H9 (cell line): ENCODE measurements at regions not wholly inside any gene's neighbourhood (a gene's known extent, or its start where the extent isn't known, plus 50 kb on each side); places are given as distances from the start of the nearest gene placed in this dataset.
A peak's percentile ranks its signal among the peaks of the same experiment; 100 is the strongest.

Experiments used
- DNase-seq: peaks from one replicate; pipeline ENCODE4 v3.0.0-alpha.2; 2017
- H2AFZ ChIP-seq: one replicate; pipeline ENCODE4 v1.6.1; 2013; ENCODE audit warnings: mild to moderate bottlenecking, low read length, control low read depth, moderate library complexity
- H2AK5ac ChIP-seq: 2 replicates; pipeline ENCODE4 v1.6.1; 2013; ENCODE audit warnings: low read length, control low read depth, mixed read lengths; ENCODE audit not compliant: insufficient read length
- H2BK120ac ChIP-seq: one replicate; pipeline ENCODE4 v1.6.1; 2013; ENCODE audit warnings: low read depth, mild to moderate bottlenecking, low read length, control low read depth, inconsistent platforms; ENCODE audit not compliant: poor library complexity, severe bottlenecking
- H2BK12ac ChIP-seq: 2 replicates; pipeline ENCODE4 v1.6.1; 2013; ENCODE audit warnings: low read length, control low read depth, mixed read lengths, low read depth; ENCODE audit not compliant: insufficient read length
- H2BK15ac ChIP-seq: 2 replicates; pipeline ENCODE4 v1.6.1; 2013; ENCODE audit warnings: low read depth, low read length, control low read depth
- H2BK20ac ChIP-seq: one replicate; pipeline ENCODE4 v1.6.1; 2013; ENCODE audit warnings: low read depth, mild to moderate bottlenecking, low read length, control low read depth, inconsistent platforms; ENCODE audit not compliant: poor library complexity, severe bottlenecking
- H2BK5ac ChIP-seq: 2 replicates; pipeline ENCODE4 v1.6.1; 2013; ENCODE audit warnings: low read length, control low read depth, mixed read lengths; ENCODE audit not compliant: insufficient read length
- H3K14ac ChIP-seq: 2 replicates; pipeline ENCODE4 v1.6.1; 2013; ENCODE audit warnings: low read length, control low read depth; ENCODE audit not compliant: insufficient read depth
- H3K18ac ChIP-seq: 2 replicates; pipeline ENCODE4 v1.6.1; 2013; ENCODE audit warnings: low read depth, mild to moderate bottlenecking, mixed read lengths, low read length, control low read depth; ENCODE audit not compliant: insufficient read length
- H3K23ac ChIP-seq: 2 replicates; pipeline ENCODE4 v1.6.1; 2013; ENCODE audit warnings: low read length, control low read depth, mixed read lengths, low read depth; ENCODE audit not compliant: insufficient read length
- H3K23me2 ChIP-seq: 2 replicates; pipeline ENCODE4 v1.6.1; 2013; ENCODE audit warnings: low read depth, mild to moderate bottlenecking, mixed read lengths, low read length, control low read depth; ENCODE audit not compliant: insufficient read length, poor library complexity, severe bottlenecking
- H3K27ac ChIP-seq: 2 replicates; pipeline ENCODE4 v1.5.1; 2013; ENCODE audit warnings: low read length, control low read depth, mixed read lengths, low read depth; ENCODE audit not compliant: insufficient read length
- H3K27me3 ChIP-seq: 2 replicates; pipeline ENCODE4 v1.6.1; 2013; ENCODE audit warnings: low read length, control low read depth, inconsistent platforms; ENCODE audit not compliant: insufficient read depth
- H3K4ac ChIP-seq: 2 replicates; pipeline ENCODE4 v1.6.1; 2013; ENCODE audit warnings: low read depth, mild to moderate bottlenecking, control low read depth, inconsistent platforms, low read length, moderate library complexity
- H3K4me1 ChIP-seq: 2 replicates; pipeline ENCODE4 v1.6.1; 2013; ENCODE audit warnings: low read length, control low read depth, inconsistent platforms; ENCODE audit not compliant: insufficient read depth
- H3K4me2 ChIP-seq: 2 replicates; pipeline ENCODE4 v1.6.1; 2013; ENCODE audit warnings: low read length, control low read depth, mixed read lengths; ENCODE audit not compliant: insufficient read length, insufficient read depth
- H3K56ac ChIP-seq: 2 replicates; pipeline ENCODE4 v1.6.1; 2013; ENCODE audit warnings: low read depth, mild to moderate bottlenecking, mixed read lengths, low read length, control low read depth; ENCODE audit not compliant: insufficient read length
- H3K79me1 ChIP-seq: 2 replicates; pipeline ENCODE4 v1.6.1; 2013; ENCODE audit warnings: low read depth, mild to moderate bottlenecking, moderate library complexity, low read length, control low read depth, inconsistent platforms; ENCODE audit not compliant: insufficient read depth, poor library complexity, severe bottlenecking
- H3K79me2 ChIP-seq: 2 replicates; pipeline ENCODE4 v1.6.1; 2013; ENCODE audit warnings: low read length, control low read depth, inconsistent platforms; ENCODE audit not compliant: insufficient read depth
- H3K9ac ChIP-seq: 2 replicates; pipeline ENCODE4 v1.6.1; 2013; ENCODE audit warnings: low read length, control low read depth, mixed read lengths; ENCODE audit not compliant: insufficient read length; ENCODE audit errors: extremely low read depth
- H3K9me3 ChIP-seq: one replicate; pipeline ENCODE4 v1.6.1; 2013; ENCODE audit warnings: low read depth, low read length, inconsistent platforms; ENCODE audit not compliant: control insufficient read depth
- H3T11ph ChIP-seq: one replicate; pipeline ENCODE4 v1.6.1; 2013; ENCODE audit warnings: mild to moderate bottlenecking, low read length, control low read depth, inconsistent platforms
- H4K20me1 ChIP-seq: one replicate; pipeline ENCODE4 v1.6.1; 2013; ENCODE audit not compliant: control insufficient read depth, insufficient read length, insufficient read depth
- H4K5ac ChIP-seq: 2 replicates; pipeline ENCODE4 v1.6.1; 2013; ENCODE audit warnings: low read depth, mild to moderate bottlenecking, mixed read lengths, low read length, control low read depth; ENCODE audit not compliant: insufficient read length
- H4K8ac ChIP-seq: replicated peaks from 2 replicates; pipeline ENCODE4 v1.6.1; 2013; ENCODE audit warnings: low read length, control low read depth, mixed read lengths, low read depth; ENCODE audit not compliant: insufficient read length
- H4K91ac ChIP-seq: 2 replicates; pipeline ENCODE4 v1.6.1; 2013; ENCODE audit warnings: low read depth, mild to moderate bottlenecking, moderate library complexity, mixed read lengths, low read length, control low read depth; ENCODE audit not compliant: insufficient read length
- H3K27ac Mint-ChIP-seq, 3 experiments: 2 replicates in 2 of 3; 3 replicates in 1 of 3; pipeline ENCODE4 v1.8.0; 2020 to 2021; ENCODE audit warnings: mixed read lengths in 3 of 3, mild to moderate bottlenecking in 1 of 3, moderate library complexity in 1 of 3
- H3K27me3 Mint-ChIP-seq: 2 replicates; pipeline ENCODE4 v1.8.0; 2021; ENCODE audit warnings: low read depth, mild to moderate bottlenecking, moderate library complexity, mixed read lengths
- H3K36me3 Mint-ChIP-seq, 3 experiments: 2 replicates in 2 of 3; 3 replicates in 1 of 3; pipeline ENCODE4 v1.8.0; 2020 to 2021; ENCODE audit warnings: low read depth in 3 of 3, mixed read lengths in 3 of 3; ENCODE audit not compliant: insufficient read depth in 1 of 3
- H3K4me1 Mint-ChIP-seq, 2 experiments: 2 replicates each; pipeline ENCODE4 v1.8.0; 2020; ENCODE audit warnings: mixed read lengths in 2 of 2
- H3K4me3 Mint-ChIP-seq, 2 experiments: 2 replicates in 1 of 2; 3 replicates in 1 of 2; pipeline ENCODE4 v1.8.0; 2020 to 2021; ENCODE audit warnings: mild to moderate bottlenecking in 2 of 2, mixed read lengths in 2 of 2, moderate library complexity in 1 of 2
- H3K9me3 Mint-ChIP-seq, 2 experiments: 2 replicates in 1 of 2; 3 replicates in 1 of 2; pipeline ENCODE4 v1.8.0; 2020; ENCODE audit warnings: mild to moderate bottlenecking in 2 of 2, mixed read lengths in 2 of 2, moderate library complexity in 1 of 2
- CTCF ChIP-seq: fragments of 200-600 bp; sonication (generic); conservative IDR thresholded peaks from 3 replicates; pipeline ENCODE4 v1.8.0; 2021; ENCODE audit warnings: antibody characterized with exemption, mild to moderate bottlenecking
- WGBS: extraction: QIAGEN DNeasy Blood & Tissue Kit; methylation state at CpG from one replicate; pipeline ENCODE4 v1.1.7; 2013; ENCODE audit warnings: missing lambda C conversion rate, low lambda C conversion rate, mixed read lengths; ENCODE audit not compliant: insufficient read length; ENCODE audit errors: extremely low coverage; 5-methylcytosine and 5-hydroxymethylcytosine counted together

- H3K27me3 Mint-ChIP-seq, result peaks cover 19% of the 10 kb centered on the region
Observed at GRCh38 chr2:129895526-129896082, 83.9 kb upstream of the RAB6C start.

More at GRCh38 chr2:129895526-129896082, 83.9 kb upstream of the RAB6C start:
- Histone ChIP-seq H4K8ac (no peak overlapping the region), H3K4ac (no peak overlapping the region), H3K4me1 (no peaks in the 10 kb centered on the region), H3K4me2 (no peak overlapping the region), H3K79me2 (no peaks in the 10 kb centered on the region), H3K79me1 (no peaks in the 10 kb centered on the region), H3K9ac (no peak overlapping the region), H2BK15ac (no peak overlapping the region), H2BK20ac (no peak overlapping the region), H4K91ac (no peak overlapping the region), H3K18ac (peak overlapping the region; percentile 40), H2AK5ac (no peak overlapping the region), H2BK12ac (no peak overlapping the region), H4K5ac (no peak overlapping the region), H2AFZ (no peak overlapping the region), H3K9me3 (no peaks in the 10 kb centered on the region), H2BK5ac (no peak overlapping the region), H3K56ac (no peak overlapping the region), H3K27me3 (no peaks in the 10 kb centered on the region), H4K20me1 (no peaks in the 10 kb centered on the region), H2BK120ac (no peak overlapping the region), H3T11ph (no peak overlapping the region), H3K14ac (no peak overlapping the region), H3K23me2 (no peaks in the 10 kb centered on the region), H3K23ac (no peak overlapping the region), H3K27ac (no peak overlapping the region)
- no peak for TF ChIP-seq CTCF
- peaks cover 11 to 13% of the 10 kb centered on the region in 2 experiments for H3K4me1 Mint-ChIP-seq
- peaks cover 5 to 12% of the 10 kb centered on the region in 2 experiments; a peak in 4 of 5 replicates for H3K9me3 Mint-ChIP-seq
- no CpG with 5 or more reads among the region's 2 CpGs for WGBS
- DNase-seq, result no peak
- H3K4me3 Mint-ChIP-seq, result no peak overlapping the region
- H3K27ac Mint-ChIP-seq, result peak overlapping the region in 1 of 3 experiments; percentile 26; a peak in 1 of 7 replicates
- H3K36me3 Mint-ChIP-seq, result no peaks in the 10 kb centered on the region
